Ovary (tissue), 7 donors: ENCODE measurements at regions not wholly inside any gene's neighbourhood (a gene's known extent, or its start where the extent isn't known, plus 50 kb on each side); places are given as distances from the start of the nearest gene placed in this dataset.

Experiments used
- DNase-seq, 5 donors: peaks; one replicate each; pipeline ENCODE4 v3.0.0-alpha.2; 2019 to 2020
- H3K27ac ChIP-seq, 2 donors: fragments of 200-600 bp; one replicate each; pipeline versions ENCODE4 v1.5.1 to v1.8.0; 2019 to 2022
- H3K27me3 ChIP-seq: fragments of 200-600 bp; one replicate; pipeline ENCODE4 v1.8.0; 2022
- H3K36me3 ChIP-seq: fragments of 200-600 bp; sonication (generic); one replicate; pipeline ENCODE4 v1.5.1; 2019
- H3K4me1 ChIP-seq: one replicate; pipeline ENCODE4 v1.8.1; 2013; ENCODE audit warnings: mild to moderate bottlenecking, moderate library complexity; ENCODE audit not compliant: insufficient read depth
- H3K4me3 ChIP-seq: fragments of 200-600 bp; sonication (generic); one replicate; pipeline ENCODE4 v1.5.1; 2017
- H3K9me3 ChIP-seq, 2 donors: fragments of 200-600 bp in 1 of 2; sonication (generic) in 1 of 2; one replicate each; pipeline versions ENCODE4 v1.5.1 to v1.8.1; 2013 to 2019; ENCODE audit warnings: mild to moderate bottlenecking in 1 of 2, moderate library complexity in 1 of 2
- EP300 ChIP-seq: sonication (generic); formaldehyde crosslinking; IDR thresholded peaks from one replicate; pipeline ENCODE4 v1.6.1; 2017; ENCODE audit warnings: antibody characterized with exemption
- POLR2A ChIP-seq: fragments of 450-650 bp; IDR thresholded peaks from one replicate; pipeline ENCODE4 v1.6.1; 2017; ENCODE audit warnings: antibody characterized with exemption, mild to moderate bottlenecking, moderate library complexity
- WGBS, 3 donors: extraction: QIAGEN DNeasy Blood & Tissue Kit in 1 of 3; methylation state at CpG; one replicate each; pipeline versions ENCODE4 v1.1.5 to v1.1.7; 2013 to 2017; 5-methylcytosine and 5-hydroxymethylcytosine counted together
- intact Hi-C, 4 donors: fragments of 100-400 bp; cut with DNase I; formaldehyde crosslinking; loops; one replicate each; pipeline versions ENCODE4 v1.11.0 to v1.15.1; 2022 to 2023
- TF ChIP-seq, protein P1 (sequence below), 3 donors: fragments of 450-650 bp in 2 of 3; fragments of 200-600 bp in 1 of 3; IDR thresholded peaks; one replicate each; pipeline versions ENCODE4 v1.5.1 to v1.8.0; 2016 to 2022; ENCODE audit warnings: antibody characterized with exemption in 3 of 3, mild to moderate bottlenecking in 1 of 3
- donor health status: DM: no; HTN: no; CAD: no; lungs with moderate emphysema.
- donor health status: DM: no; HTN: no; CAD: no.
- donor health status: Bipolar disorder and iron deficiency.
- donor health status: DM: no; HTN: no; CAD: no.
- donor health status: DM: yes; HTN: yes; CAD: no.

DNA sequence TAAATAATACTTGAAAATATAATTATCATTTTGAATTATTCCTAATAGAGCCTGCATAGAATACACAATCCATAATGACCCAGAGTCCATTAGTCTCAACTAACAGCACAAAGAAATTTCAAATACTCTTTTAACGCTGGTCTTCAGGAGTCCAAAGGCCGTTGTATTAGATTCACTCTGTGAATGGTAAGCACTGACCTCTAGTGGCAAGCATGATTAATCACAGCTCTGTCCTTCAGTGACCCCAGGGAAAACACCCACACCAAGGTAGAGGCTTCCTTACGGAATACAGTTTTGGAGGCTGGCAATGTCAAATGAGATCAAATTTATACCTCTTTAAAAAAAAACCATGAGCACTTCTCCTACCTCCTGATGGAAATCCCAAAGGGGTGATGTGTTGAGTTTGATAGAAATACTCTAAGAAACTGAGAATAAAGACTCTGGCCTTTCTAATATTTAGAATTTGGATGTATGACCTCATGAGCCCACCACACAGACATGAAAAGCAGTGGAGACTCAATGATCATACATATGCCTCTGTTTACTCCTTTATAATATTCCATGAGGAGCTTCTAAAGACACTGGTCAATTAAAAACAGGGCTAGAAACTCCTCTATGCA, 147.2 kb upstream of the DKK2 start:
- H3K4me1 ChIP-seq, result no peaks in the 10 kb centered on the region
- 5 to 6% (median 6%) methylated on average over 3 of the region's 3 CpGs for WGBS, 3 donors
- TF ChIP-seq, protein P1, sequence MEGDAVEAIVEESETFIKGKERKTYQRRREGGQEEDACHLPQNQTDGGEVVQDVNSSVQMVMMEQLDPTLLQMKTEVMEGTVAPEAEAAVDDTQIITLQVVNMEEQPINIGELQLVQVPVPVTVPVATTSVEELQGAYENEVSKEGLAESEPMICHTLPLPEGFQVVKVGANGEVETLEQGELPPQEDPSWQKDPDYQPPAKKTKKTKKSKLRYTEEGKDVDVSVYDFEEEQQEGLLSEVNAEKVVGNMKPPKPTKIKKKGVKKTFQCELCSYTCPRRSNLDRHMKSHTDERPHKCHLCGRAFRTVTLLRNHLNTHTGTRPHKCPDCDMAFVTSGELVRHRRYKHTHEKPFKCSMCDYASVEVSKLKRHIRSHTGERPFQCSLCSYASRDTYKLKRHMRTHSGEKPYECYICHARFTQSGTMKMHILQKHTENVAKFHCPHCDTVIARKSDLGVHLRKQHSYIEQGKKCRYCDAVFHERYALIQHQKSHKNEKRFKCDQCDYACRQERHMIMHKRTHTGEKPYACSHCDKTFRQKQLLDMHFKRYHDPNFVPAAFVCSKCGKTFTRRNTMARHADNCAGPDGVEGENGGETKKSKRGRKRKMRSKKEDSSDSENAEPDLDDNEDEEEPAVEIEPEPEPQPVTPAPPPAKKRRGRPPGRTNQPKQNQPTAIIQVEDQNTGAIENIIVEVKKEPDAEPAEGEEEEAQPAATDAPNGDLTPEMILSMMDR (IDR thresholded peaks at IDR 0.05), result peak in 2 of 3 donors; percentile 30 to 42
- TF ChIP-seq EP300, result no peak
- peak in 1 of 5 donors; percentile 16 for DNase-seq
- no peaks in the 10 kb centered on the region for H3K9me3 ChIP-seq
- H3K27ac ChIP-seq, result no peak overlapping the region
- intact Hi-C loops, result no loop called here
- no peak overlapping the region for H3K4me3 ChIP-seq
- H3K27me3 ChIP-seq, result no peaks in the 10 kb centered on the region
- H3K36me3 ChIP-seq, result no peaks in the 10 kb centered on the region

DNA sequence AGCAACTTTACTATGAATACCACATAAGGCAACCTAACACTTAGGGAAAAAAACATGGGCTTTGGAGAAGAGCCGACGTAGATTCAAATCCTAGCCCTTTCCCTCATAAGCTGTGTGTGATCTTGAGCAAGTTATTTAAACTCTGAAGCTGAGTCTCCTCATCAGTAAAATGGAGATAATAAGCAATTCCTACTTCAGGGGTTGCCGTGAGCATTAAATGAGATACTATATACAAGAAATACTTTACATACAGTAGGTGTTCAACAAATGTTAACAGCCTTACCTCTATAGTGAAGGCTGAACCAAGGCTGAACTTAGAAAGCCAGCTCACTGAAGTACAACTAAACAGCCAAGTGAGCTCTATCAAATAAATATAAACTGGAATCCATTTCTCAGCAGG, 146.2 kb upstream of the DKK2 start:
- TF ChIP-seq, protein P1 (IDR thresholded peaks at IDR 0.05), result no peak
- TF ChIP-seq POLR2A (no peak), EP300 (no peak)
- DNase-seq, result no peak
- Histone ChIP-seq H3K27ac (no peak overlapping the region), H3K9me3 (no peaks in the 10 kb centered on the region), H3K36me3 (no peaks in the 10 kb centered on the region), H3K27me3 (no peaks in the 10 kb centered on the region), H3K4me3 (no peak overlapping the region), H3K4me1 (no peaks in the 10 kb centered on the region)
- 97 to 99% (median 99%) methylated on average over 3 of the region's 3 CpGs for WGBS, 3 donors
- intact Hi-C loops, result no loop called here

DNA sequence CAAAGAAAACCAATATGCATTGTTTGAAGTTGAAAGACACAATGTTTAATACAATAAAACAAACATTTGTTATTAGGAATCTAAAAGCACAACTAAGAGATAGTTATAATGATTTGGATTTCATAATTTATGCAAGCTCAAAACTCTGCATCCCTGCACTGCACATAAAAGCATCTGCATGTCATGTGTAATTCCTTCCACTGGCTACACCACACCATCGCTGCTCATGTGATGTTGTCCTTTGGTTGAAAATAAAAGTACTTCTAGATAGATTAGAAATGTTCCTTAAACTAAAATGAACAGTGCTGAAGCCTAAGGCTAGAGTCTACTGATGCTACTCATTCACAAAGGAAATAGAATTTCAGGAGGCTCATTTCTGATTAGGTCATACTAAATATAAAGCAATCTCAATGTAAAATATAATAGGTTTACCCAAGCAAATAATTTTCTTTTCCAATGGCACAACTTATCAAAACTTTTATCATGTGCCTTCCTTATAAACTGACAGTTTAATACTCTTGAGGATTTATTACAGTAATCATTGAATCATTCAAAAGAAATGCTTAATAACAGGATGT, 130.8 kb upstream of the DKK2 start:
- H3K9me3 ChIP-seq, result no peaks in the 10 kb centered on the region
- no peak for TF ChIP-seq EP300
- H3K4me1 ChIP-seq, result no peaks in the 10 kb centered on the region
- H3K27ac ChIP-seq, result no peak overlapping the region
- 60 to 76% (median 70%) methylated on average over 1 of the region's 1 CpG for WGBS, 3 donors
- no peak overlapping the region for H3K4me3 ChIP-seq
- intact Hi-C loops, result no loop called here
- DNase-seq, result no peak
- no peaks in the 10 kb centered on the region for H3K27me3 ChIP-seq
- H3K36me3 ChIP-seq, result no peaks in the 10 kb centered on the region

DNA sequence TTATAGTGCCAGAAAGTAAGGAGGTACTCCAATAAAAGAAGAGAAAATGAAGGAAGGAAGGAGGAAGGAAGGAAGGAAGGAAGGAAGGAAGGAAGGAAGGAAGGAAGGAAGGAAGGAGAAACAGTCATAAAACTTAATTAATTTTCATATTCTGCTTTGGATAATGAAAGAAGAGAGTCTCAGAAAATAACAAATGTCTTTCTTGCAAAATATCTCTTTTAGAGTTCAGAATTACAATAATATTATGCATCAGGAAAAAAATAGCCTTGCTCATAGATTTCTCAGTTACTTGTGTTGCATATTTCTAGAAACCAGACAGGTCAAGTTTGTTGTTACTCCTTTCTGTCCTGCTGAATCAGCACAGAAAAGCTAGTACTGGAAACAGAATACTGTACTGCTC, 130.1 kb upstream of the DKK2 start:
- Histone ChIP-seq H3K9me3 (no peaks in the 10 kb centered on the region), H3K4me3 (no peak overlapping the region), H3K36me3 (no peaks in the 10 kb centered on the region), H3K27ac (no peak overlapping the region), H3K27me3 (no peaks in the 10 kb centered on the region), H3K4me1 (no peaks in the 10 kb centered on the region)
- TF ChIP-seq POLR2A (no peak), EP300 (no peak)
- TF ChIP-seq, protein P1 (IDR thresholded peaks at IDR 0.05), result no peak
- DNase-seq, result no peak
- intact Hi-C loops, result no loop called here

DNA sequence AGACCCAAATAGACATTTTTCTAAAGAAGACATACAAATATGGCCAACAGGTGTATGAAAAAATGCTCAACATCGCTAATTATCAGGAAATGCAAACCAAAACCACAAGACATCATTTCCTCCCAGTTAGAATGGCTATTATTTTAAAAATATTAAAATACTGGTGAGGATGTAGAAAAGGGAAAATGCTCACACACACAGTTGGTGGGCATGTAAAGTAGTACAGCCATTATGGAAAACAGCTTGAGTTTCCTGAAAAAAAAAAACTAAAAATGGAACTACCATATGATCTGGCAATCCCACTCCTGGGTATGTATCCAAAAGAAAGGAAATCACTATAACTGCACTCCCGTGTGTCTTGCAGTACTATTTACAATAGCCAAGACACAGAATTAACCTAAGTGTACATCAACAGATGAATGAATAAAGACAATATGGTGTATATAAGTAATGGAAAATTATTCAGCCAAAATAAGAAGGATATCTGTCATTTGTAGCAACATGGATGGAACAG, 128.9 kb upstream of the DKK2 start:
- intact Hi-C loops, result no loop called here
- Histone ChIP-seq H3K4me1 (no peaks in the 10 kb centered on the region), H3K27ac (no peak overlapping the region), H3K27me3 (no peaks in the 10 kb centered on the region), H3K36me3 (no peaks in the 10 kb centered on the region), H3K4me3 (no peak overlapping the region), H3K9me3 (no peaks in the 10 kb centered on the region)
- WGBS, 3 donors, result 69 to 73% (median 71%) methylated on average over 2 of the region's 2 CpGs
- DNase-seq, result no peak
- TF ChIP-seq, protein P1 (IDR thresholded peaks at IDR 0.05), result no peak
- TF ChIP-seq EP300, result no peak
